ENCODE measurements at regions not wholly inside any gene's neighbourhood (a gene's known extent, or its start where the extent isn't known, plus 50 kb on each side); places are given as distances from the start of the nearest gene placed in this dataset.

DNA sequence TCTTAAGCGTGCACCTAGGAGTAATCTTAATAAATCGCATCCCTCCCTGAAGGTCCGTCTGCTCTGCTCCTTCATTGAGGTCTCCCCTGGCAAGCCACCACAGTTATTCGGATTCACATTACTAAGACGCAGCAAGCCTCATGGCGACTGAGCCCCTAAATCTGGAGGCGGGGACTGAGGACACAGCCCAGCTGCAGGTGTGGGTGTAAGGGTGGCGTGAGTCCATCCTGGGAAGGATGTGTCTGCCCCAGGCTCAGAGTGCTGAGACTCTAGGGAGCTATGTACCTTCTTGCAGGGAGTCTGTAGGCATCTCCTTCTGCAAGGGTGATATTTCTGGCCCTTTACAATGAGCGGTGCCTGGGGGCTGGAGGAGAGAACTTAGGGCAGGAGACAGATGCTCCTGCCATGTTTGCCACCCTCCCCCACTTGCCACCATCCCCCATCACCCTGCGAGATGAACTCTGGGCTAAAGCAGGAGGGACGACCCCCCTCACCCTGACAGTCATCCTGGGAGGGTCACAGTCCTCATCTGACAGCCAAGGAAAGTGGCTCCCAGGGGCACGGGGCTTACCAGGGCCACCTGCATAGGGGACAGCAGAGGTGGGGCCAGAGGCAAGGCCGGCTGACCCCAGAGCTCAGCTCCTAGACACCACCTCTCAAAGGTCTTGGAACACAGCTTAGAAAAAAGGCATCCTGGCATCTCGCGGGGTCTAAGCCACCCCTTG, 76.4 kb upstream of the FCN1 start:
- Histone ChIP-seq H4K20me1 (ENCODE audit: insufficient read depth, low read length) (no peaks in the 10 kb centered on the region), H3K79me2 (ENCODE audit: low read length) (no peaks in the 10 kb centered on the region), H3K4me2 (ENCODE audit: low read length) (no peak overlapping the region), H3K4me3 (ENCODE audit: low read length) (no peak overlapping the region), H3K9me3 (ENCODE audit: insufficient read depth, low read length) (0 out of 2 replicates have a peak, but pooled peaks cover 1% of the 10 kb centered on the region), H3K9ac (ENCODE audit: low read length) (no peak overlapping the region), H3K36me3 (replicated peaks; ENCODE audit: low read depth, low read length) (no peaks in the 10 kb centered on the region), H3K27me3 (ENCODE audit: low read depth, low read length) (no peaks in the 10 kb centered on the region; the same call in 1 of the 2 replicates), H2AFZ (ENCODE audit: low read depth, low read length) (no peak overlapping the region), H3K27ac (ENCODE audit: low read length) (no peak overlapping the region), H3K4me1 (ENCODE audit: low read length) (no peaks in the 10 kb centered on the region)
- no peak for TF ChIP-seq CTCF (IDR thresholded peaks at IDR 0.05; ENCODE audit: low read depth, low read length)

- Histone ChIP-seq H3K36me3 (replicated peaks; ENCODE audit: low read depth, low read length) (no peaks in the 10 kb centered on the region), H4K20me1 (ENCODE audit: insufficient read depth, low read length) (no peaks in the 10 kb centered on the region), H2AFZ (ENCODE audit: low read depth, low read length) (no peak overlapping the region), H3K4me2 (ENCODE audit: low read length) (no peak overlapping the region), H3K9me3 (ENCODE audit: insufficient read depth, low read length) (peaks cover 10% of the 10 kb centered on the region), H3K4me1 (ENCODE audit: low read length) (no peaks in the 10 kb centered on the region), H3K9ac (ENCODE audit: low read length) (no peak overlapping the region), H3K27me3 (ENCODE audit: low read depth, low read length) (no peaks in the 10 kb centered on the region; the same call in 1 of the 2 replicates), H3K27ac (ENCODE audit: low read length) (no peak overlapping the region), H3K79me2 (ENCODE audit: low read length) (no peaks in the 10 kb centered on the region), H3K4me3 (ENCODE audit: low read length) (no peak overlapping the region)
- TF ChIP-seq CTCF (IDR thresholded peaks at IDR 0.05; ENCODE audit: low read depth, low read length) (no peak), EZH2phosphoT487 (IDR thresholded peaks at IDR 0.05; ENCODE audit: low read depth) (no peak)
These were observed 77.4 kb upstream of the FCN1 start for GRCh38 chr9:134994926-134995791.

- Histone ChIP-seq H3K9ac (ENCODE audit: low read length) (no peak overlapping the region), H3K9me3 (ENCODE audit: insufficient read depth, low read length) (peaks cover 15% of the 10 kb centered on the region), H3K27ac (ENCODE audit: low read length) (no peak overlapping the region), H3K4me3 (ENCODE audit: low read length) (no peak overlapping the region), H3K79me2 (ENCODE audit: low read length) (no peaks in the 10 kb centered on the region), H3K4me2 (ENCODE audit: low read length) (no peak overlapping the region), H4K20me1 (ENCODE audit: insufficient read depth, low read length) (no peaks in the 10 kb centered on the region), H3K4me1 (ENCODE audit: low read length) (no peaks in the 10 kb centered on the region), H3K36me3 (replicated peaks; ENCODE audit: low read depth, low read length) (no peaks in the 10 kb centered on the region), H3K27me3 (ENCODE audit: low read depth, low read length) (no peaks in the 10 kb centered on the region; the same call in 1 of the 2 replicates), H2AFZ (ENCODE audit: low read depth, low read length) (no peak overlapping the region)
- TF ChIP-seq CTCF (IDR thresholded peaks at IDR 0.05; ENCODE audit: low read depth, low read length) (no peak), EZH2phosphoT487 (IDR thresholded peaks at IDR 0.05; ENCODE audit: low read depth) (no peak)
These were observed 78.0 kb upstream of the FCN1 start for GRCh38 chr9:134995792-134996120.

All from OCI-LY3 (cell line).